Mucosa of descending colon (tissue), 3 donors: ENCODE measurements at regions not wholly inside any gene's neighbourhood (a gene's known extent, or its start where the extent isn't known, plus 50 kb on each side); places are given as distances from the start of the nearest gene placed in this dataset.

Experiments
- ATAC-seq: fragments of 200-7000 bp; cut with Tn5 transposase; one replicate; pipeline ENCODE4 v1.9.1; 2020; ENCODE audit warnings: mild to moderate bottlenecking, moderate library complexity
- DNase-seq, 3 donors: peaks; one replicate each; pipeline ENCODE4 v3.0.0-alpha.2; 2020
- H3K36me3 ChIP-seq: fragments of 200-600 bp; one replicate; pipeline ENCODE4 v1.8.0; 2021; ENCODE audit warnings: low read depth, mild to moderate bottlenecking
- H3K4me1 ChIP-seq: fragments of 200-600 bp; one replicate; pipeline ENCODE4 v1.8.0; 2021; ENCODE audit warnings: low read depth, mild to moderate bottlenecking
- H3K4me3 ChIP-seq: fragments of 200-600 bp; one replicate; pipeline ENCODE4 v1.8.0; 2021; ENCODE audit warnings: mild to moderate bottlenecking
- H3K9me3 ChIP-seq: fragments of 200-600 bp; one replicate; pipeline ENCODE4 v1.8.0; 2021; ENCODE audit warnings: mild to moderate bottlenecking
- intact Hi-C, 2 donors: fragments of 100-400 bp; cut with DNase I in 1 of 2; cut with micrococcal nuclease in 1 of 2; formaldehyde crosslinking; loops; one replicate each; pipeline versions ENCODE4 v1.11.0 to v1.11.1; 2022; cut with DNase I, micrococcal nuclease
- TF ChIP-seq, protein P1 (sequence below): fragments of 200-600 bp; IDR thresholded peaks from one replicate; pipeline ENCODE4 v1.8.0; 2022; ENCODE audit warnings: antibody characterized with exemption, mild to moderate bottlenecking
- donor health status: DM: no; HTN: no; CAD: no; lungs with moderate emphysema.
- donor health status: DM: no; HTN: no; CAD: no.
- donor health status: DM: no; HTN: yes; CAD: no.

DNA sequence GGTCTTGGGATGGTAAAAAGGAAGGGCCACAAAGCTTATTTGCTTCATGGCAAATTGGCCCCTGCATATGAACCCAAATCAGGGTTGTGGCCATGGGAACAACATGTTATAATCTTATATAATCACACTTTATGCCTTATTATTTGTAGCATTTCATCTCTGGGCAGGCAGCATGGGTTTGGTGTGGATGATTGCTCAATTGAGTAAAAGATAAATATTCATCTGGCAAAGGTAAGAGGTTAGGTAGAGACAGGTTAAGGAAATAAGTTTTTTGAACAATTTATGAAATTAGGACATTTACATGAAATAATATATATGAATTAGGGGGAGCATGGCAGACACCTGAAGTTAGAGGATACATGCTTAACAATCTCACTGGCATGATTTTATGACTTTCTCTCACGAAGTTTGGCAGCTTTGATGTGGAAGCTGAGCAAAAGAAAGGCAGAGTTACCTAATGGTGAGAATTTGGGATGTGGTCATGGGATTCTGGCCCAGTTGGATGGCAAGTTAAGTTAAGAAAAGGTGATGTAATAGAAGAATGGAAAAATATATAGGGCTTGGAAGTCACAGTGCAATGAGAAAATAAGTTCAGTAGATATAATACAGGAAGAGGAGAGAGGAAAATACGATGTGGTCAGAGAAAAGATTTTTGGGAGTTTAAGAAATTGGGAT lies 88.1 kb upstream of the FAM3C start:
- Histone ChIP-seq H3K9me3 (no peaks in the 10 kb centered on the region), H3K4me1 (no peaks in the 10 kb centered on the region), H3K4me3 (no peak overlapping the region), H3K36me3 (no peaks in the 10 kb centered on the region)
- TF ChIP-seq, protein P1, sequence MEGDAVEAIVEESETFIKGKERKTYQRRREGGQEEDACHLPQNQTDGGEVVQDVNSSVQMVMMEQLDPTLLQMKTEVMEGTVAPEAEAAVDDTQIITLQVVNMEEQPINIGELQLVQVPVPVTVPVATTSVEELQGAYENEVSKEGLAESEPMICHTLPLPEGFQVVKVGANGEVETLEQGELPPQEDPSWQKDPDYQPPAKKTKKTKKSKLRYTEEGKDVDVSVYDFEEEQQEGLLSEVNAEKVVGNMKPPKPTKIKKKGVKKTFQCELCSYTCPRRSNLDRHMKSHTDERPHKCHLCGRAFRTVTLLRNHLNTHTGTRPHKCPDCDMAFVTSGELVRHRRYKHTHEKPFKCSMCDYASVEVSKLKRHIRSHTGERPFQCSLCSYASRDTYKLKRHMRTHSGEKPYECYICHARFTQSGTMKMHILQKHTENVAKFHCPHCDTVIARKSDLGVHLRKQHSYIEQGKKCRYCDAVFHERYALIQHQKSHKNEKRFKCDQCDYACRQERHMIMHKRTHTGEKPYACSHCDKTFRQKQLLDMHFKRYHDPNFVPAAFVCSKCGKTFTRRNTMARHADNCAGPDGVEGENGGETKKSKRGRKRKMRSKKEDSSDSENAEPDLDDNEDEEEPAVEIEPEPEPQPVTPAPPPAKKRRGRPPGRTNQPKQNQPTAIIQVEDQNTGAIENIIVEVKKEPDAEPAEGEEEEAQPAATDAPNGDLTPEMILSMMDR, result no peak
- intact Hi-C loops, result no loop called here
- ATAC-seq (no peak), DNase-seq (no peak)

DNA sequence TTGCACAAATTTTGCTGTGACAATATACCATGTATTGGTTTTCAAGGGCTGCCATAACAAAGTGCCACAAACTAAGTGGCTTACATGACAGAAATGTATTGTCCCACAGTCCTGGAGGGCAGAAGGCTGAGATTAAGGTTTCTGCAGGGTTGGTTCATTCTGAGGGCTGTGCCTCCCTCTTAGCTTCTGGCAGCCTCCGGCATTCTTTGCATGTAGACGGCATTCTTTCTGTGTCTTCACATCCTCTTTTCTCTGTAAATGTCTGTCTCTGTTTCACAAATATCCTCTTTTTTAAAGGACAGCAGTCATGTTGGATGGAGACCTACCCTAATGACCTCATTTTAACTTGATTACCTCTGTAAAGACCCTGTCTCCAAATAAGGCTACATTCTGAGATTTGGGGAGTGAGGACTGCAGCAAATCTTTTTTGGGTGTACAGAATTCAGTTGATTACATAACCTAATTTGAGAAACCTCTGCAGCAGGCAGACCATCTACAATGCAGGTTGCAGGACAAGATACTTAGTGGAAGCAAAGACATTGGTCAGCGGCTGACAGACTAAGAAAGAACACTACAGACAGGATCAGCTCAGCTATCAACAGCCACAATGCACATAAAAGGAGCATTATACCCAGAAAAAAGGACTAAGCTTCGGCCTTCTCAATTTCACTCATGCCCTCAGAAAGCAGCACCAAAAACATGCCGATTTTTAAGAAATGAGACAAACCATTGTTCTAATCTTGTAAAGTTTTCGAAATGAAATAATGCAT lies 84.6 kb upstream of the FAM3C start:
- Histone ChIP-seq H3K9me3 (no peaks in the 10 kb centered on the region), H3K4me3 (no peak overlapping the region), H3K36me3 (no peaks in the 10 kb centered on the region), H3K4me1 (no peaks in the 10 kb centered on the region)
- intact Hi-C loops, result no loop called here
- ATAC-seq (no peak), DNase-seq (no peak)
- TF ChIP-seq, protein P1, result no peak

DNA sequence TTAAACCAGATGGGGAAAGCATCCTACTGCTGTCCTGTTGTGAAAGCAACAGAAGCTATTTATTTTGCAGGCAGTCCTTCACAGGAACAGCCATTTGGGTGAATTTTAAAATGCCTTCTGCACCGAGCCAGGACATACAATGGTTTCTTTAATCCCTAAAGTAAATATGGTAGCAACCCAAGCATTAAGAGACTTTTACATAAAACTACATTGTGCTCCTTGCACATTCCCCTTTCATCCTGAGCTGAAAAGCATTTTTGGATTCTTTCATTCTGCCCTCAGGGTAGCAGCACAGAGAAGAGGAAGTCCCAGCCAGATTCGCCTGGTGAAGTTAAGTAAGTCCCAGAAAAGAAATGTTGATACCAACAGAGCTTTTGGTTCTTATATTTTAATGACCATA lies 84.0 kb upstream of the FAM3C start:
- ATAC-seq, result no peak
- TF ChIP-seq, protein P1, result no peak
- DNase-seq, result no peak
- no peaks in the 10 kb centered on the region for H3K36me3 ChIP-seq
- H3K4me1 ChIP-seq, result no peaks in the 10 kb centered on the region
- intact Hi-C loops, result no loop called here
- H3K4me3 ChIP-seq, result no peak overlapping the region
- H3K9me3 ChIP-seq, result no peaks in the 10 kb centered on the region

DNA sequence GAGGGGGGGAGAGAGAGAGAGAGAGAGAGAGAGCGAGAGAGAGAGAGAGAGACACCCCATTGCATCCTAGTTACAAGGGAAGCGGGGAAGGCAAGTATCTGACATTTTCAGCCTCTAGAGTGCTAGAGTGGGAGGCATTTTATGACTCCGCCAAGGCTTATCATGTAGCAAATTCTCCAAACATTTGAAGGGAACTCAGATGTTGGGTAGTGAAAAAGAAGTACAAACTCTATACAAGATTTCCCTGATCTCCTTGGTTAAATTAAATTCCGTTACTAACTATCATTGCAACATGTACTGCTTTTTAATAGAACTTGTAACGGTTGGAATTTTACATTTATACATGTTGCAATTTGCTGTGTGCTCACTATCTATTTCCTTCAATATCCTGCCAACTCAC lies 83.4 kb upstream of the FAM3C start:
- H3K9me3 ChIP-seq, result no peaks in the 10 kb centered on the region
- no peaks in the 10 kb centered on the region for H3K36me3 ChIP-seq
- no peaks in the 10 kb centered on the region for H3K4me1 ChIP-seq
- TF ChIP-seq, protein P1, result no peak
- no peak for DNase-seq
- H3K4me3 ChIP-seq, result no peak overlapping the region
- ATAC-seq, result no peak
- intact Hi-C loops, result no loop called here

DNA sequence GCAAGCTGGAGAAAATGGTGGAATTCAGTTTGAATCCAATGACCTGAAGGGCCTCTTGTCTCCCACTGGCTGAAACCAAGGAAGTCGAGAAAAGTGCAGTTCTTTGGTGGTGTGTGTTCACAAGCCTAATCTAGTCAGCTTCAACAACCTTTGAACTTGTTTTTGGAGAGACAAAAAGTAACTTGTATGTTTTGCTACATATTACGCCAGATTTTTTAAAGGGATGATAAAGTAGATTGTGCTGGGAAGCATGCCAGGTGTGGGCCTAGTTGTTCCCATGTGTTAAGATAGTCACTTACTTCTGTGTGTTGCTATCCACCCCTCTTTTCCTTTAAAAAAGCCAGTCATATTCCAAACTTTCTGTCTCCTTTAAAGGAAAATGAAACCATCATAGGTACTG lies 79.7 kb upstream of the FAM3C start:
- Histone ChIP-seq H3K36me3 (no peaks in the 10 kb centered on the region), H3K9me3 (no peaks in the 10 kb centered on the region), H3K4me3 (no peak overlapping the region), H3K4me1 (no peaks in the 10 kb centered on the region)
- ATAC-seq, result peak; percentile 92
- DNase-seq, result peak; percentile 40 to 85 (median 51)
- intact Hi-C loops, result no loop called here
- TF ChIP-seq, protein P1, result no peak
